DND-41 (cell line): ENCODE measurements at regions not wholly inside any gene's neighbourhood (a gene's known extent, or its start where the extent isn't known, plus 50 kb on each side); places are given as distances from the start of the nearest gene placed in this dataset.
"Not testable (repeated sequence)": the region's sequence is repeated elsewhere in the genome, so short reads cannot be mapped to it uniquely, and the experiment has no call there.

Experiments used
- ATAC-seq: fragments of 200-7000 bp; cut with Tn5 transposase; 3 replicates; pipeline ENCODE4 v1.9.1; 2021; ENCODE audit warnings: low read depth; ENCODE audit not compliant: insufficient read depth
- DNase-seq: peaks from one replicate; pipeline ENCODE4 v3.0.0-alpha.2; 2020
- H2AFZ ChIP-seq: 2 replicates; pipeline ENCODE4 v1.6.0; 2012; ENCODE audit warnings: low read depth, low read length
- H3K27ac ChIP-seq: 2 replicates; pipeline ENCODE4 v1.5.1; 2012; ENCODE audit warnings: low read length, inconsistent platforms
- H3K27me3 ChIP-seq: fragments of 200-600 bp; sonication (generic); 2 replicates; pipeline ENCODE4 v1.6.0; 2012; ENCODE audit warnings: low read length, mild to moderate bottlenecking, inconsistent platforms; ENCODE audit not compliant: insufficient read depth, poor library complexity
- H3K36me3 ChIP-seq: 2 replicates; pipeline ENCODE4 v1.5.1; 2012; ENCODE audit warnings: low read length, inconsistent platforms; ENCODE audit not compliant: insufficient read depth
- H3K4me1 ChIP-seq: 2 replicates; pipeline ENCODE4 v1.5.1; 2012; ENCODE audit warnings: mild to moderate bottlenecking, low read length; ENCODE audit not compliant: insufficient read depth
- H3K4me2 ChIP-seq: 2 replicates; pipeline ENCODE4 v1.6.0; 2012; ENCODE audit warnings: mild to moderate bottlenecking, moderate library complexity, low read length, inconsistent platforms; ENCODE audit not compliant: insufficient read depth
- H3K4me3 ChIP-seq, 2 experiments: fragments of 200-600 bp in 1 of 2; shearing (Covaris generic) in 1 of 2; 2 replicates each; pipeline ENCODE4 v1.5.1; 2012 to 2016; ENCODE audit warnings: inconsistent platforms in 2 of 2, low read length in 2 of 2, mild to moderate bottlenecking in 2 of 2, low read depth in 1 of 2, moderate library complexity in 1 of 2
- H3K79me2 ChIP-seq: 2 replicates; pipeline ENCODE4 v1.6.0; 2012; ENCODE audit warnings: low read length, inconsistent platforms; ENCODE audit not compliant: insufficient read depth
- H3K9ac ChIP-seq: 2 replicates; pipeline ENCODE4 v1.6.0; 2012; ENCODE audit warnings: low read depth, mild to moderate bottlenecking, inconsistent platforms, low read length, moderate library complexity
- H3K9me3 ChIP-seq: 2 replicates; pipeline ENCODE4 v1.5.1; 2012; ENCODE audit warnings: low read length, moderate library complexity, mild to moderate bottlenecking, inconsistent platforms; ENCODE audit not compliant: insufficient read depth, severe bottlenecking
- H4K20me1 ChIP-seq: 2 replicates; pipeline ENCODE4 v1.6.0; 2012; ENCODE audit warnings: low read length; ENCODE audit not compliant: insufficient read depth
- EZH2 ChIP-seq: IDR thresholded peaks from 3 replicates; pipeline ENCODE4 v1.6.1; 2012; ENCODE audit warnings: borderline replicate concordance, low read depth, mild to moderate bottlenecking, moderate library complexity, low read length, inconsistent platforms; ENCODE audit not compliant: severe bottlenecking
- TF ChIP-seq, protein P1 (sequence below): IDR thresholded peaks from 2 replicates; pipeline ENCODE4 v1.5.1; 2012; ENCODE audit warnings: borderline replicate concordance, low read length, moderate library complexity, mild to moderate bottlenecking; ENCODE audit not compliant: poor library complexity, severe bottlenecking; ENCODE audit errors: extremely low read depth

DNA sequence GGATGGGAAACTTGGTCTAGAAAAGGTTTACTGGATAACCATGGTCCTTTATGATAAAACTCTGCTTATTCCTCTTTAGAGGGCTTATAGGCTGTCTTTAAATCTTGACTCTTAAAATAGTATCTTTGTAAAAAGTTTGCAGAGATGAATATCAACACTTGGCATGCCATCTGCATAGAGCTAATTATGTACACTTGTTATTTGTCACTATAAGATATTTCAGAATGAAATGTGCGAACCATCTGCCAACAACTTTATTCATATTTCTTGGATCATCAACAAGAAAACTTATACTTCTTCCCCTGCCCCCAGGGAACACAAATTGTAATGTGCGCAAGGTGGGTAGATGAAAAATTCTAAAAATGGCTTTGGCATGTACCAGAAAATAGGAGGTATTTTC is 653.0 kb upstream of the CHAC2 start:
- TF ChIP-seq EZH2 = no peak
- TF ChIP-seq, protein P1, sequence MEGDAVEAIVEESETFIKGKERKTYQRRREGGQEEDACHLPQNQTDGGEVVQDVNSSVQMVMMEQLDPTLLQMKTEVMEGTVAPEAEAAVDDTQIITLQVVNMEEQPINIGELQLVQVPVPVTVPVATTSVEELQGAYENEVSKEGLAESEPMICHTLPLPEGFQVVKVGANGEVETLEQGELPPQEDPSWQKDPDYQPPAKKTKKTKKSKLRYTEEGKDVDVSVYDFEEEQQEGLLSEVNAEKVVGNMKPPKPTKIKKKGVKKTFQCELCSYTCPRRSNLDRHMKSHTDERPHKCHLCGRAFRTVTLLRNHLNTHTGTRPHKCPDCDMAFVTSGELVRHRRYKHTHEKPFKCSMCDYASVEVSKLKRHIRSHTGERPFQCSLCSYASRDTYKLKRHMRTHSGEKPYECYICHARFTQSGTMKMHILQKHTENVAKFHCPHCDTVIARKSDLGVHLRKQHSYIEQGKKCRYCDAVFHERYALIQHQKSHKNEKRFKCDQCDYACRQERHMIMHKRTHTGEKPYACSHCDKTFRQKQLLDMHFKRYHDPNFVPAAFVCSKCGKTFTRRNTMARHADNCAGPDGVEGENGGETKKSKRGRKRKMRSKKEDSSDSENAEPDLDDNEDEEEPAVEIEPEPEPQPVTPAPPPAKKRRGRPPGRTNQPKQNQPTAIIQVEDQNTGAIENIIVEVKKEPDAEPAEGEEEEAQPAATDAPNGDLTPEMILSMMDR = no peak
- no peak for DNase-seq
- Histone ChIP-seq H3K27ac (no peak overlapping the region), H3K27me3 (no peaks in the 10 kb centered on the region), H3K4me3 (no peak overlapping the region), H3K4me2 (no peak overlapping the region), H3K9ac (no peak overlapping the region), H3K4me1 (no peaks in the 10 kb centered on the region), H3K36me3 (no peaks in the 10 kb centered on the region), H3K79me2 (no peaks in the 10 kb centered on the region), H2AFZ (no peak overlapping the region), H3K9me3 (no peaks in the 10 kb centered on the region), H4K20me1 (no peaks in the 10 kb centered on the region)
- no peak for ATAC-seq

DNA sequence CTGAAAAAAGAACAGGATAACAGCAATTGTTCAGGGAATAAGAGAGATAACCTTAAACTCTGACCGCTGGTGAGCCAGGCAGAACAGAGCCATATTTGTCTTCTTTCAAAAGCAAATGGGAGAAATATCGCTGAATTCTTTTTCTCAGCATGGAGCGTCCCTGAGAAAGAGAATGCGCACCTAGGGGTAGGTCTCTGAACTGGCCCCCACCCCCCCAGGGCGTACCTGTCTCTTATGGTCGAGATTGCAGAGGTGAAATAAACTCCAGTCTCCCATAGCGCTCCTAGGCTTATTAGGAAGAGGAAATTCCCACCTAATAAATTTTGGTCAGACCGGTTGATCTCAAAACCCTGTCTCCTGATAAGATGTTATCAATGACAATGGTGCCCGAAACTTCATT is 655.2 kb upstream of the CHAC2 start:
- not testable (repeated sequence) for H3K36me3 ChIP-seq, H3K4me1 ChIP-seq, H2AFZ ChIP-seq, H3K27me3 ChIP-seq, H3K9ac ChIP-seq, H3K4me2 ChIP-seq, ATAC-seq, H3K79me2 ChIP-seq, H3K4me3 ChIP-seq, DNase-seq, H4K20me1 ChIP-seq, H3K27ac ChIP-seq, H3K9me3 ChIP-seq

- Histone ChIP-seq H3K36me3 (no peaks in the 10 kb centered on the region), H3K27me3 (no peaks in the 10 kb centered on the region), H3K4me2 (no peak overlapping the region), H4K20me1 (no peaks in the 10 kb centered on the region), H3K9me3 (no peaks in the 10 kb centered on the region), H3K4me3 (no peak overlapping the region), H3K27ac (no peak overlapping the region), H3K79me2 (no peaks in the 10 kb centered on the region), H2AFZ (no peak overlapping the region), H3K4me1 (no peaks in the 10 kb centered on the region), H3K9ac (no peak overlapping the region)
- TF ChIP-seq EZH2 = no peak
- TF ChIP-seq, protein P1 = no peak
- ATAC-seq = no peak
- DNase-seq = no peak
Observed at GRCh38 chr2:53111406-53111805, 656.2 kb upstream of the CHAC2 start.

DNA sequence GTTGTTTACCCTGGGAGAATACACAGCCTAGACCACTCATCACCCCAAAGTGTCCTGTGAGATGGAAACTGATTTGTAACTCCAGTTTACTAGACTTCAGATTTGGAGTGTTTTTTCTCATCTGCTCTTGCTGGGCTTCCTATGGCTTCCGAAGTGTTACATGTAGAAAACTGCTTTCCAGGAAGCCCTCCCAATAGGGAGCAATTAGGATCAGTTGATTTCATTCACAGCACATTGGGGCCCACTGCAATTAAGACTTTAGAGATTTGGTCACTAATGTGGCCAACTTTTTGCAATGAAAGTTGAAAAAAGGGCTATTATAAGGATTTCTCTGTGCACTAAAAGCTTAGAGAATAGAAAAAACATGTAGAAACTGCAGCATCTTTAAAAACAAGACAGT is 656.6 kb upstream of the CHAC2 start:
- Histone ChIP-seq H3K27me3 (no peaks in the 10 kb centered on the region), H2AFZ (no peak overlapping the region), H3K79me2 (no peaks in the 10 kb centered on the region), H3K9me3 (no peaks in the 10 kb centered on the region), H3K36me3 (no peaks in the 10 kb centered on the region), H3K4me3 (no peak overlapping the region), H3K9ac (no peak overlapping the region), H3K4me1 (no peaks in the 10 kb centered on the region), H4K20me1 (no peaks in the 10 kb centered on the region), H3K27ac (no peak overlapping the region), H3K4me2 (no peak overlapping the region)
- ATAC-seq (no peak), DNase-seq (no peak)
- no peak for TF ChIP-seq EZH2
- TF ChIP-seq, protein P1 = no peak
